ENCODE measurements at regions not wholly inside any gene's neighbourhood (a gene's known extent, or its start where the extent isn't known, plus 50 kb on each side); places are given as distances from the start of the nearest gene placed in this dataset.

DNA sequence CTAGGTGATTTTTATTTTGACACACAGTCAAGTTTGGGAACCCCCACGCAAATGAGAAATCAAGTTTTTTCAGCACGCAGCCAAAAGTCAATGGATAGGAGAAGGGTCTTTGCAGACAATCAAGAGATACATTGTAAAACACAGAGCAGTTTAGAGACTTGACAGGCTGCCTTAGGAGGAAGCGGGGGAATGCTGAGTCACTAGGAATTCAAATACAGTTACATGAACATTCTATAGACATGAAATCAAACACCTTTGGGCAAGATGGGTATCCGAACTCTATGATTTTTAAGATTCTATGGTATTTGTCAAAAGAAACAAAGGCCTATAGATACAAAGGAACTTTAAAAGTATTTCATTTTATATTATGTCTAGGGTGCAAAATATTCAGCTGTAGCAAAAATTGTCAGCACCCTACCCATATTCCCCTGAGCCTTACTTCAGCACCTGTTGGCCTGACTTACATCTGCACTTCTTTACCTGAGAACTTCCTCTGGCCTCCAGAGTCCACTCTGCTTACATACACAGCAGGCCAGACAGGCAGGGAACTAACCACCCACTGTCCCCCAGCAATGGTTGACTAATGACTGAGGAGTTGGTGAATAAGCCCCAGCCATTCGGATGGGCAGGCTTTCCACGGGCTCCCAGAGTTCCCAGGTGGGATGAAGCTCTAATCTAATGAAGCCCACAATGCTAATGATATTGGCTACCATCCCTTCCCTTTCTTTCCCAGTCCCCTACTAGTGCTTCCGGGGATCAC, 289.3 kb upstream of the RORA start:
- H2BK5ac ChIP-seq (ENCODE audit: insufficient read length, low read length), result no peak overlapping the region
- Mint-ChIP-seq H3K4me3 (no peak overlapping the region), H3K27ac (peak overlapping the region in 1 of 3 experiments; percentile 53; a peak in 1 of 7 replicates), H3K36me3 (ENCODE audit: insufficient read depth in 1 of 3, low read depth in 3 of 3) (no peaks in the 10 kb centered on the region), H3K27me3 (ENCODE audit: low read depth) (no peaks in the 10 kb centered on the region), H3K4me1 (peaks cover 15 to 19% of the 10 kb centered on the region in 2 experiments), H3K9me3 (no peaks in the 10 kb centered on the region)
- DNase-seq, result no peak
- H2BK15ac ChIP-seq (ENCODE audit: low read depth, low read length), result no peak overlapping the region
- H3K14ac ChIP-seq (ENCODE audit: insufficient read depth, low read length), result no peak overlapping the region
- H2BK20ac ChIP-seq (ENCODE audit: low read depth, low read length, poor library complexity, severe bottlenecking), result no peak overlapping the region
- no peaks in the 10 kb centered on the region for H3K9me3 ChIP-seq (ENCODE audit: control insufficient read depth, low read depth, low read length)
- H3K27ac ChIP-seq (ENCODE audit: insufficient read length, low read depth, low read length), result no peak overlapping the region
- H4K91ac ChIP-seq (ENCODE audit: insufficient read length, low read depth, low read length), result no peak overlapping the region
- no peak overlapping the region for H3K23ac ChIP-seq (ENCODE audit: insufficient read length, low read depth, low read length)
- H3K79me2 ChIP-seq (ENCODE audit: insufficient read depth, low read length), result no peaks in the 10 kb centered on the region
- no peak overlapping the region for H4K5ac ChIP-seq (ENCODE audit: insufficient read length, low read depth, low read length)
- WGBS (ENCODE audit: extremely low coverage, insufficient read length, low lambda C conversion rate), result no CpG with 5 or more reads among the region's 7 CpGs
- no peak overlapping the region for H3K4me2 ChIP-seq (ENCODE audit: insufficient read depth, insufficient read length, low read length)
- H2AFZ ChIP-seq (ENCODE audit: low read length), result no peak overlapping the region
- H2BK12ac ChIP-seq (ENCODE audit: insufficient read length, low read depth, low read length), result no peak overlapping the region
- no peaks in the 10 kb centered on the region for H3K23me2 ChIP-seq (ENCODE audit: insufficient read length, low read depth, low read length, poor library complexity, severe bottlenecking)
- TF ChIP-seq, protein P1, sequence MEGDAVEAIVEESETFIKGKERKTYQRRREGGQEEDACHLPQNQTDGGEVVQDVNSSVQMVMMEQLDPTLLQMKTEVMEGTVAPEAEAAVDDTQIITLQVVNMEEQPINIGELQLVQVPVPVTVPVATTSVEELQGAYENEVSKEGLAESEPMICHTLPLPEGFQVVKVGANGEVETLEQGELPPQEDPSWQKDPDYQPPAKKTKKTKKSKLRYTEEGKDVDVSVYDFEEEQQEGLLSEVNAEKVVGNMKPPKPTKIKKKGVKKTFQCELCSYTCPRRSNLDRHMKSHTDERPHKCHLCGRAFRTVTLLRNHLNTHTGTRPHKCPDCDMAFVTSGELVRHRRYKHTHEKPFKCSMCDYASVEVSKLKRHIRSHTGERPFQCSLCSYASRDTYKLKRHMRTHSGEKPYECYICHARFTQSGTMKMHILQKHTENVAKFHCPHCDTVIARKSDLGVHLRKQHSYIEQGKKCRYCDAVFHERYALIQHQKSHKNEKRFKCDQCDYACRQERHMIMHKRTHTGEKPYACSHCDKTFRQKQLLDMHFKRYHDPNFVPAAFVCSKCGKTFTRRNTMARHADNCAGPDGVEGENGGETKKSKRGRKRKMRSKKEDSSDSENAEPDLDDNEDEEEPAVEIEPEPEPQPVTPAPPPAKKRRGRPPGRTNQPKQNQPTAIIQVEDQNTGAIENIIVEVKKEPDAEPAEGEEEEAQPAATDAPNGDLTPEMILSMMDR (conservative IDR thresholded peaks at IDR 0.05), result no peak
- no peaks in the 10 kb centered on the region for H4K20me1 ChIP-seq (ENCODE audit: control insufficient read depth, insufficient read depth, insufficient read length)
- H3K4ac ChIP-seq (ENCODE audit: low read depth, low read length), result no peak overlapping the region
- no peak overlapping the region for H3K9ac ChIP-seq (ENCODE audit: extremely low read depth, insufficient read length, low read length)
- no peak overlapping the region for H4K8ac ChIP-seq (replicated peaks; ENCODE audit: insufficient read length, low read depth, low read length)
- no peak overlapping the region for H3K56ac ChIP-seq (ENCODE audit: insufficient read length, low read depth, low read length)
- no peak overlapping the region for H2AK5ac ChIP-seq (ENCODE audit: insufficient read length, low read length)
- no peak overlapping the region for H3T11ph ChIP-seq (ENCODE audit: low read length)
- H3K27me3 ChIP-seq (ENCODE audit: insufficient read depth, low read length), result no peaks in the 10 kb centered on the region
- no peak overlapping the region for H2BK120ac ChIP-seq (ENCODE audit: low read depth, low read length, poor library complexity, severe bottlenecking)
- H3K18ac ChIP-seq (ENCODE audit: insufficient read length, low read depth, low read length), result no peak overlapping the region
- H3K79me1 ChIP-seq (ENCODE audit: insufficient read depth, low read depth, low read length, poor library complexity, severe bottlenecking), result no peaks in the 10 kb centered on the region
- peaks cover 4% of the 10 kb centered on the region; the same call in 1 of the 2 replicates for H3K4me1 ChIP-seq (ENCODE audit: insufficient read depth, low read length)
